NCI-H774 (cell line): ENCODE measurements at regions not wholly inside any gene's neighbourhood (a gene's known extent, or its start where the extent isn't known, plus 50 kb on each side); places are given as distances from the start of the nearest gene placed in this dataset.

Source experiments
- DNase-seq: peaks from one replicate; lab custom pipeline; 2025; lab: John Stamatoyannopoulos, UW

DNA sequence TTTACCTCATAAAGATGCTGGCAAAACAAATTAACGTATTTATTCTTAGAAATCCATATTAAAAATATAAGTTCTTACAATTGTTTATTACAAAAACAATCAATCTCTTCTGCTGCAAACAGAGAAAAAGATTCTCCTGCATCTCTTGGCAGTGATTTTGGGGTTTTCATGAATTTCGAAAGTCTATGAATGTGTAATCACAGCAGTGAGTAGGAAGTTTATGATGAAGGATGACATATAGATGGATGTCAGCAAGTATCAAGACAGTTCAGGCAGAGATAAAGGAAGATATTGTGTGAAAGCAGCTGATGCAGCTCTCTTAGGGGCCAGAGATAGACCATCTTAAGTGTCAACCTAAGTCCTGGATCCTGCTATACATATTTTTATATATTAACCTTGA is 196.9 kb upstream of the BANK1 start:
- DNase-seq: no peak

DNA sequence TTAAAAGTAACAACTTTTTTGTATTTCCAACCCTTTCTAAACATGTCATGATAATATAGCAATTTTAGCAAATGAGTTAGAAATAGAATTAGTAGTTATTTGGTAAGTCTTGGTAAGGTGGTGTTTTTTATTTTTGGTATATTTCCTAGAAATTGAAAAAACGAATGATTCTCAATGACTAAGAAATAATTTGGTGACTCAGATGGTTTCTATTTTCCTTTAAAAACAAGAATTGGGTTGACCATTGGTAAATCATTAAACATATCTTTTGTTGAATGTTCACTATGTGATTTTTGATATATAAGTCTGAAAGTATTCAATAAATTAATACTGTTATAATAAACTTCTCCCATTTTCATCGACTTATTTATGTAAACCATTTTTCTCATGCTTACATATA is 206.2 kb upstream of the BANK1 start:
- no peak for DNase-seq

- no peak for DNase-seq
These were observed 215.8 kb upstream of the PPP3CA start for GRCh38 chr4:101563126-101563525.

- DNase-seq: no peak
These were observed 209.5 kb upstream of the PPP3CA start for GRCh38 chr4:101556842-101557241.

GRCh38 chr4:101555341-101555880 is 208.1 kb upstream of the PPP3CA start:
- no peak for DNase-seq

DNA sequence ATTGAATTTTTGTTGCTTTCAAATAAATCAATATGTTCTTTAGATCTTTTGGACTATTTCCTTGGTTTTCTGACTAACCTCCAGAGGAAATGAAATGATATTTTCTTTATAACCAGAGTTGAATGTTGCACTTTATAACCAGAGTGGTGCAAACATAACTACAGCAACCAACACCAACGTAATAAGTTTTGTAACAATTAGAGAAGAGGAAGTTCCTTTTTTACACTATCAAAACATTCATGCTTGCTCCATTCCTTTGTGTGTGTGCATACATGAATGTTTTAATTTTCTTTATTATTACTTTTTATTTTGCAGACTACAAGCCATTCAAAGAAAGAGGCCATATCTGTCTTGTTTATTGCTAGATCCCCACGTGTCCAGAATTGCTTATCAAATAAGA is 193.0 kb upstream of the PPP3CA start:
- DNase-seq: no peak

DNA sequence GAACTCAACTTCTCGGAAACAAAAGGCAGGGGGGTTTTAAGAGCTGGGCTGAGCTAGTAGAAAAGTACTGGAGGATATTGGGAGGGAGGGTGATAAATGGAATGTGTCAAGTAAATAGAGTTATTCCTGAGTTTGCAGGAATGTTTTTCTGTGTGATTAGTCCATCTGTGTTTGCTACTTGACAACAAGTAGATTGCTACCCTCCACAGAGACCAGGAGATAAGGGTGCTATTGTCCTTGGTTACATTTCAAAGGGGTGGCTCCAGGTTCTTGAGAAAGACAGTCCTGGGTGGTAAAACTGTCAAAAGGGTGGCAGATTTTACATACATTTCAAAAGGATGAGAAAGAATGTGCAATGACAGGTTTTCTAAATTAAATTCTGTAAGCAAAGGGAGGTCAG is 181.2 kb upstream of the PPP3CA start:
- no peak for DNase-seq

DNA sequence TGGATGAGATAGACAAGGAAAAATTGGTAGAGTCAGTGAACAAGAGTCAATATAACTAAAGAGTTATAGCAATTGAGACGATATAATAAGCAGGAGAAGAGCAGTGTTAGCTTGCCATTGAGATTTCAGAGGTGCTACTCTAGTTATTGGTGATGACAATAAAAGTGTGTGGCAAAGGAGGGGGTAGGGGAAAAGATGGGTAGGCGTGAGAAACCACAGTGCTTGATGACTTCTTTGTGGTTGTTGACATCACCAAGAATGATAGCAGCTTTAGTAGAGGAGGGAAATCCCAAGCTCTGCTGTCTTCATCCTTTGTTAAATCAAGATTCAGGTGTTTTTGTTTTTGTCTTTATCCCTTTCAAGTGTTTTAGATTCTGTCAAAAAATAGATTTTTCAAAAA is 179.9 kb upstream of the PPP3CA start:
- DNase-seq: no peak

DNA sequence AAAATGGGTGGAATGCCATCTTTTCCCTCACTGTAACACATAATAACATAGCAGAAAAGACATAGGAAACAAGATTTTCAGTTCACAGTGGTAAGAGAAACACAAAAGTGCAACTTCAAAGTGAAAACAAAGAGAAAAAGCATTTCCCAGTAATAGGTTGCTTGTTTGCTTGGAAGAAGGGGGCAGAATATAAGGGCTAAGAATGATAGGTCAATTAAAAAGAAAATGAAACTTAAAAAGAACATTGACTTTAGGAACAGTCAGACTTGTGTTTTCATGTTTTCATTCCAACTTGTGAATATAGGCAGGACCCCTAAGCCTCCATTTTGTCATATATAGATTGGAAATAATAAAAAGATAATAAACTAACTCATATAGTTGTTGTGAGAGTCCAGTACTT is 168.2 kb upstream of the PPP3CA start:
- DNase-seq: no peak

DNA sequence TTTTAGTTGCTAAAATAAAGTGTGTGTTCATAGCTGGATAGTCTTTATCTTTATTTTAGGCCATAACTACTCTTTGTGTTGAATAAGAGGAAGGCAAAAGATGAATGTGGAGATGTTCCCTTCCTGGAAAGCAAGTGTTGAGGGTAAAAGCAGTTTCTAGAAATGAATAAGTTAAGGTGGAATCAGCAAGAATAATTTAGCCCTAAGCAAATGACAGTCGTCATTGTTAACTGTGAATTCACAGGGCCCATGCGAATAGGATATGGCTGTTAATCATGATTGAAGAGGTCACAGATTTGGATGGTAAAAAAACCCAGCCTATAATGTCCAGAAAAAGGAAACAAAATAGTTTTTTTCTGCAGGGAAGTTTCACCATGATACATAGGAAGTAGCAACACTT is 167.8 kb upstream of the PPP3CA start:
- no peak for DNase-seq

DNA sequence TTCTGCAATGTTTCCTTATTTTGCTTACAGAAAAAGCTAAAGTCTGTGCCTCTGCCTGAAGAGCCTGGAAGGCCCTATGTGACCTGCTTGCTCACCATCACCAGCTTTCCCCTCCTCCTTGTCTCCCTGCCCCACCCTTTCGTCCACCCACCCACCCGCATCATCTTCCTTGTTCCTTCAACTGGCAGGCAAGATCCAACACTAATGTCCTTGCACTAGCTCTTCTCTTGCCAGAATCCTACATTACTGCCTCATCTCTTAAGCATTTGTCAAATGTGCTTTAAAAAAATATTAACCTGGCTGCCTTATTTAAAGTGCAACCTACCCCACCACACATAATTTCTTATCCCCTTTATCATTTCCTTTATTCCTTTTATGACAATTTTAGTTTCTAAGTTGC is 165.1 kb upstream of the PPP3CA start:
- DNase-seq: no peak

GRCh38 chr4:101501421-101501820 is 154.1 kb upstream of the PPP3CA start:
- no peak for DNase-seq

- DNase-seq: no peak
These were observed 153.4 kb upstream of the PPP3CA start for GRCh38 chr4:101500742-101501141.

- no peak for DNase-seq
These were observed 127.9 kb upstream of the PPP3CA start for GRCh38 chr4:101475246-101475645.

GRCh38 chr4:101471201-101471600 is 123.9 kb upstream of the PPP3CA start:
- DNase-seq: no peak

- no peak for DNase-seq
These were observed 117.3 kb upstream of the PPP3CA start for GRCh38 chr4:101464596-101464995.

GRCh38 chr4:101458914-101459313 is 111.6 kb upstream of the PPP3CA start:
- no peak for DNase-seq

GRCh38 chr4:101458473-101458872 is 111.1 kb upstream of the PPP3CA start:
- DNase-seq: no peak

DNA sequence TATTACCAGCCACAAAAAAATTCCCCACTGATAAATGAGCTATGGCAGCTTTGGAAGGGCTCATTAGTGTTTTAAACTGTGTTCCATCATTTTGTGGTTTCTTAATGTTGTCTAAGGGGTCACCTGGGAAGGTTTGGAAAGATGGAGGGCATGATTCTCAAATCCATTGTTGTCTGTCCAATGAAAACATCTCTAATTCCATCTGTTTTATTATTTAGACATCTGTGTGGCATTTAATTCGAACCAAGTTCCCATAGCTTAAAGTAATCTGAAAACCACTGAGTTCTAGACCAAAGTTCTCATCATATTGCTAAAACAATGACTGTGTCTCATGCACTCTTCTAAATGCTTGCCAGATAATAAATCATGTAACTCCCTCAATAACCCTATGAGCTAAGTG is 103.8 kb upstream of the PPP3CA start:
- DNase-seq: no peak

- no peak for DNase-seq
These were observed 94.1 kb upstream of the PPP3CA start for GRCh38 chr4:101441446-101441845.

GRCh38 chr4:101439926-101440325 is 92.6 kb upstream of the PPP3CA start:
- no peak for DNase-seq

DNA sequence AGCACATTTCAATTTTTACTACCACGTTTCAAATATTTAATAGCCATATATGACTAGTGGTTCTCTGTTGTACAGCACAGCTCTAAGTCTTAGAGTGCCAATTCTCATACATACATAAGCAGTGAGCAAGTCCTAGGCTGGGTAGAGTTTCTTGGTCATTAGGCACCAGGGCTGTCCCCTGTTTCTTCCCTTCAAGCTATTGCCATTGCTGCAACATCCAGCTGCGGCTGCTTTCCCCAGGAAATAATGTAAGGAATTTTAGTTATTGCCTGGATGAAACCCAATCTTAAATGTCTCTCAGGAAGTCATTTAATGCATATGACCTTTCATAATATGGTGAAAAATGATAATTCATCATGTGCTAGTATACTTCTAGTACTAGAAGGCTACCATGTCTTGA is 74.1 kb upstream of the PPP3CA start:
- DNase-seq: no peak

DNA sequence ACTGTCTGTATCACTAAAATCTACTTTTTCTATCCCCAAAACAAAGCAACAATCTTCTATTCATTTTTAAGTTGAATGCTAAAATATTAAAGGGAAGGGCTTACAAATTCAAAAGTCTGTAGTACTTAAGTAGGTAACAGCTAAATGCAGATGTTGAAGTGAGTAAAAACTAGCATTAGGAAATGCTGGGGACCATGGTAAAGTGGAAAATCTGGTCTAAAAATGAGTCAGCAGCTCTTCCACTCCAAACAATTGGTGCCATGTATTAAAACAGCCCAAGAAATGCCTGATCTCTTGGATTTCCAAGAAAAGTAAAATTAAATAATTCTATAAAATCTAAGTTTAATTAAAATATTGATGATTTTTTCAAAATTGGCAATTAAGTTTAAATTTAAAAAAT is 73.3 kb upstream of the PPP3CA start:
- no peak for DNase-seq

- peak; percentile 35 for DNase-seq
These were observed 72.2 kb upstream of the PPP3CA start for GRCh38 chr4:101419336-101420135.
